GM12874 (cell line): ENCODE measurements at regions not wholly inside any gene's neighbourhood (a gene's known extent, or its start where the extent isn't known, plus 50 kb on each side); places are given as distances from the start of the nearest gene placed in this dataset.

Source experiments
- CTCF ChIP-seq: IDR thresholded peaks from 2 replicates; pipeline ENCODE4 v1.5.1; 2011; ENCODE audit warnings: low read depth, mild to moderate bottlenecking, control low read depth, low read length, moderate library complexity; ENCODE audit not compliant: insufficient read depth

- TF ChIP-seq CTCF, result no peak
Observed at GRCh38 chr20:23148731-23149570, 62.8 kb upstream of the CD93 start.

- no peak for TF ChIP-seq CTCF
Observed at GRCh38 chr20:23147964-23148730, 62.0 kb upstream of the CD93 start.

GRCh38 chr20:23147647-23147963 is 61.5 kb upstream of the CD93 start:
- TF ChIP-seq CTCF, result no peak

GRCh38 chr20:23146857-23147637 is 60.9 kb upstream of the CD93 start:
- TF ChIP-seq CTCF, result no peak

GRCh38 chr20:23146181-23146580 is 60.1 kb upstream of the CD93 start:
- TF ChIP-seq CTCF, result no peak

GRCh38 chr20:23145281-23145700 is 59.2 kb upstream of the CD93 start:
- no peak for TF ChIP-seq CTCF

- TF ChIP-seq CTCF, result no peak
Observed at GRCh38 chr20:23144856-23145255, 58.7 kb upstream of the CD93 start.
